GM21529 (cell line): ENCODE measurements at regions not wholly inside any gene's neighbourhood (a gene's known extent, or its start where the extent isn't known, plus 50 kb on each side); places are given as distances from the start of the nearest gene placed in this dataset.

ENCODE experiments used
- ATAC-seq: cut with Tn5 transposase; IDR thresholded peaks from one replicate; pipeline ENCODE4 v1.9.1; 2021; ENCODE audit not compliant: unreplicated experiment

DNA sequence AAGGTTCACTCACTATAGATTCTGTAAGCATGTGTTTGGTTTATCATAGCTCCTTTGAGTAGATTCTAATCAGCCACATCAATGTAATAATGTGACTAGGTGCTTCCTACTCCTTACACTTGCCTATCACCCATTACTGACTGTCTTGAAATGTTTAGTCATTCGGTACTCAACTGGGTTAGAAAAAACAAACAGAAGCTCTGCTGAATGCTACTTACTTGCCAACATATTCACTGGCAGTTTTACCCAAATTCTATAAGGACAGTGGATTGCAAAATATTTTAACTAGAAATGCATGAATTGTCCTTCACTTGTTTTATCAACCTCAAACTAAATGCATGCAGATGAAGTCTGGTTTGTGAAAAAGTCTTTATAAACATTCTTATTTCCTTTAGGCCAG lies 352.1 kb upstream of the ALCAM start:
- ATAC-seq, result no peak

GRCh38 chr3:105022813-105023212 lies 343.9 kb upstream of the ALCAM start:
- ATAC-seq, result no peak

DNA sequence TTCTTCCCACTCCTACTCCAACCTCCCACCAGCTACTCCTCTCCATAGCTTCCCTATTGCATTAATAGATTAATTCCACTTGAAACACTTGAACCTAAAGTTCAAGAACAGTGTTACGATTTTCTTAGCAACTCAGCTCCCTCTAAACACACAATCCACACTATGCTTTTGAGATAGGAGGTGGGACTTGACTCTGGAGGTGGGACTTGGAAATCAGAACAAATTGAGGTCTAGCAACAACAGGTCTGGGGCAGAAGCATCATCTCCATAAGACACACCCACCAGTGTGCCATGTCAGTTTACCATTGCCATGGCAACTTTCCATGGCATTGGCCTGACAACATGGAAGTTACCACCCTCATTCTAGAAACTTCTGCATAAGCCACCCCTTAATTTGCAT lies 336.5 kb upstream of the ALCAM start:
- ATAC-seq, result no peak

GRCh38 chr3:105032541-105032940 lies 334.2 kb upstream of the ALCAM start:
- no peak for ATAC-seq

- no peak for ATAC-seq
These were observed 333.6 kb upstream of the ALCAM start for GRCh38 chr3:105033081-105033480.

DNA sequence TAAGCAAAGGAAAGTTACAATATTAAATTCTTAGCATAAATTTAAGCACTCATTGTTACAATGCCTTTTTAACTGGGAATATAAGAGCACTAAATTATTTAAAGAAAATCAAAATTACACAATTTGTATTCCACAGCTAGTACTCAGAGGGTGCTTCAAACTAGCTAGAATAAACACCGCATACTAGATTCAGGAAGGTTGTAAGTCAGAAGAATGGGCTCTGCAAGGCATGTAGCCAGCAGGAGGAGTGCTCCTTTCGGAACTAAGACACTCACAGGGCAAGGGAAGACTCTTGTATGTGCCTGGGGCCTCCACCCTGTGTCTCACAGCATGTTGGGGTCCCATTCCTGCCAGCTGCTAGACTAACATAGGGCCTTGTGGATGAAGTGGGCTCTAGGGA lies 327.7 kb upstream of the ALCAM start:
- ATAC-seq, result no peak

DNA sequence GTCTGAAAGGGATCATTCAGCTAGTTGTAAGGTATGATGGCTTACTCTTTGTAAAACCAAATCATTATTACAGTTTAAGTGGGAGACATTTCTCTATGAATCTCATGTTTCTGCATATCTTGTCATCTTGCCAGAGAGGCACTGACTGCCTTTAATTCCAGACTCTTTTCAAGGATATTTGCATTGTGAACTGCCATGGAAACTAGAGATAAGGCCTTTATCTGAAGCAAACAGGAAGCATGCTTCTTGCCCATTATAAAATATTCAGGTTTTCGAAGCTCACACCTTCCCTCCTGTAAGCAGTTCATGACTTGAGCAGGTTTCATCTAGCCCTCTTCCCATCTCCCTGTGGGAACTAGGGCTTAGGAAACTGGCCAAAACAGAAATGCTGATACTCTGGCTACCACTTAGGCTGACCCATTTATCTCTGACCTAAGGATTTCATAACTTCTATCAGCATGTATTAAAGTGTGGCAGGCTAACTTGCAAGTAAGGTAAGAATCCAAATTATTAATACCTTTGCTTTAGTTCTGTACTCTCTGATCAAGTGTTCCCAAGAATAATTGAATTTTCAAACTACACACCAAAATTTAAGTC lies 326.6 kb upstream of the ALCAM start:
- ATAC-seq, result no peak

DNA sequence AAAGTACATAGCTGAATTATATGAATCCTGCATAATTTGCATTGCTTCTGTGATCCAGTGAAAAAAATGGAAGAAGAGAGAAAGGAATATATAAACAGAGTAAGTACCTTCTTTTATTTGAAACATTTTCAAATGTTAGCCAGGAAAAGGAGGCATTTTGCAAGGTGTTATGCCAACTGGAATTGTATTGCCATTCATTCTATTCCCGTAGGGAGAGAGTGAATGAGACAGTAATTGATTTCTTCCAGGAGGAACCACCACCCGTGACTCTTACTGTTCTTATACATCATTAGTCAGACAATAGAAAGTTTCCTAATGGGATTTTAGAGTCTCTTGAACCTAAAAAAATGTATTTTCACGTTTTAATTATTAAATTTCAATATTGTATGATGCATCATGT lies 324.1 kb upstream of the ALCAM start:
- no peak for ATAC-seq

GRCh38 chr3:105051111-105051510 lies 315.6 kb upstream of the ALCAM start:
- ATAC-seq, result no peak

GRCh38 chr3:105051972-105052371 lies 314.7 kb upstream of the ALCAM start:
- ATAC-seq, result no peak

- ATAC-seq, result no peak
These were observed 303.9 kb upstream of the ALCAM start for GRCh38 chr3:105062853-105063252.

DNA sequence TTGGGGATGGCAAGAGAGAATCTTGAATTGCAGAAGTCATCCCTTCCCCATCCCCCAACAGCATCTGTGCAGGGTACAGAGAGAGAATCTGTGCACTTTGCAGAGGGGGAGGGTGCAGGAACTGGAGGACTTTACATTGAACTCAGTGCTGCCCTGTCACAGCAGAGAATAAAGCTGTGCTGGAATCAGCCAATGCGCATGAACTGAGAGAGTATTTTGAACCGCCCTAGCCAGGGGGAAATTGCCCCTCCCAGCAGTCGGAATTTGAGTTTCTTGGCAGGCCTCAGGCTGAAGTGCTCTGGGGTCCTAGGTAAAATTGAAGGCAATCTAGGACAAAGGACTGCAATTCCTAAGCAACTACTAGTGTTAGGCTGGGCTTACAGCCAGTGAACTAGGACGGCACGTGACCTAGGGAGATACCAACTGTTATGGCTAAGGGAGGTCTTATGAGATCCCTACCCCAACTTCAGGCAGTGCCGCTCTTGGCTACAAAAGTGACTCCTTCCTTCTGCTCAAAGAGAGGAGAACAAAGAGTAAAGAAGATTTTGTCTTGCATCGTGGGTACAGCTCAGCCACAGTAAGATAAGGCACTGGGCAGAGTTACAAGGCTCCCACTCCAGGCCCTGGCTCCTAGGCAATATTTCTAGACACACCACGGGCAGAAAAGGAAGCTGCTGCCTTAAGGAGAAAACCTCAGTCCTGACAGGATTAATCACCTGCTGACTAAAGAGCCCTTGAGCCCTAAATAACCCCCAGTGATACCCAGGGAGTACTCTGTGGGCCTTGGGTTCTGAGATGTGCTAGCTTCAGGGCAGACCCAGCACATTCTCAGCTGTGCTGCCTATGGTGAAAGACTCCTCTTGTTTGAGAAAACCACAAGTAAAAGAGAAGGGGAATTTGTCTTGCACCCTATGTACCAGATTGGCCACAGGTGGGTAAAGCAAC lies 300.5 kb upstream of the ALCAM start:
- no peak for ATAC-seq

- ATAC-seq, result no peak
These were observed 299.3 kb upstream of the ALCAM start for GRCh38 chr3:105067361-105067760.

- no peak for ATAC-seq
These were observed 289.5 kb upstream of the ALCAM start for GRCh38 chr3:105077060-105077822.

DNA sequence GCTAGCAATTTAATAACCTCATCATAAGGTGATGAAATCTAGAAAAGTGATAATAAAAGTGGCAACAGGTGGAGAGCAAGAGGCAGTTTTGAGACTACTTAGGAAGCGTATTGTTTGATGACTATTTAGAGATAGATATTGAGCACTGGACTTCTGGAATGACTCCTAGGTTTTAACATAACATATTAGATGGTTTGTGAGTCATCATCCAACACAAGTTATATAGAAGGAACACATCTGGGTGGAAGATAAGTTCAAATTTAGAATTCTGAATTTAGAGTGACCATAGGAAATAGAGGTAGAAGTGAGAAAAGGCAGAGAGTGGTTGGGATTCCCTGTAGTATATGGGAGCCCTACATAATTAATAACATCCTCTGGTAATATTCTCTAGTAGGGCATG lies 282.8 kb upstream of the ALCAM start:
- ATAC-seq, result no peak

DNA sequence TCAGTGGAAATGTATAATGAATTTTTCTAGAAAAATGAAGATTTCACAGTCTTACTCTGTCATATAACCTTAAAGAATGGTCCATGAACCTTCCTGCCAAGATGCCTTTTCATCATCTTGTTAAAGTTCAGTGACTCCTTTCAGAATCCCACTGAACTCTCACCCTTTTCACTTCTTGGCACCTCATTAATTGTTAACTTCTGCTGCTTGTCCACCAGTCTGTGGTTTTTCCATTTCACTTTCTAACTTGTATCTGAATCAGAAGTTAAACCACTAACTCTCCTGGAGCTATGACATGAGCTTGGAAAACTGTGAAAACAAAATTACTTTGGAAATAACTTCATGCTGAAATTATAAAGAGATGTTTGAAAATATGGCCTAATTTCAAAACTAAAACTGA lies 281.2 kb upstream of the ALCAM start:
- no peak for ATAC-seq

GRCh38 chr3:105093371-105094252 lies 273.1 kb upstream of the ALCAM start:
- ATAC-seq, result no peak

GRCh38 chr3:105094588-105094987 lies 272.1 kb upstream of the ALCAM start:
- no peak for ATAC-seq

GRCh38 chr3:105096071-105096470 lies 270.6 kb upstream of the ALCAM start:
- ATAC-seq, result no peak

DNA sequence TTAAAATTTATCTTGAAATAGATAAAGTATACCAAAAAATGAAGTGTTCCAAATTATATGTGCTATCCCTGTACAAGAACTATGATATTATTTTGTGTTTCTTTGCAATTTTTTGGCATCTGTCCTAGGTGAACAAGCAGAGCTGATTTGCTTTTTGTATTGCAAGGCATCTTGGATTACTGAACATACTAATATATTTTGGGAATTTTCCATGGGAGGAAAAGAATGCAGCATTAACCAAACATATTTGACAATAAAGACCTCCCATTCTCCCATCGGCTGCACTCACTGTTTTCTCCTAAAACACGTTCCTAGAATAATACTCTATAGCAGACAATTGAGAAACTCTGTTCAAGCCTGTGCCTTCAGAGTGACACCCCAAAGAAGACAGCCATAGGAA lies 265.1 kb upstream of the ALCAM start:
- ATAC-seq, result no peak

DNA sequence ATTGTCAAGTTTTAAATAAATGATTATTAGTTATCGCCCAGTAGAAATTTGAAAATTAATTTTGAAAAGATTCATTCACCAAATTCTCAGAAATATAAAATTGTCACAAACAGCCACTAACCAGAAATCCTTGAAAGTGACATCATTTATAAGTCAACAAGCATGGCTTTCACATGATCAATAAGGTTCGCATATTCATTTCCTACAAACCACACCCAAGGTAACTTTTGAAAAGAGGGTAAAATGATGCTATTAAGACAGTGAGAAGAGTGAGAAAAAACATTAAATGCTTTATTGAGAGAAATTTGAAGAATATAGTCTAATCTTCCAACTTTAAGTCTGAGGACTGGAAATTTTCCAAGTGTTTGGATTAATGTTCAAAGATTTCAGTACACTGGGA lies 263.6 kb upstream of the ALCAM start:
- ATAC-seq, result no peak
